Activated naive CD4-positive, alpha-beta T cell treated with anti-CD3 and anti-CD28 coated beads for 36 hours (primary cell): ENCODE measurements at regions not wholly inside any gene's neighbourhood (a gene's known extent, or its start where the extent isn't known, plus 50 kb on each side); places are given as distances from the start of the nearest gene placed in this dataset.

Source experiments
- CTCF ChIA-PET: fragments of 350-600 bp; sonication (Branson Sonifier 250); formaldehyde crosslinking; loops from one replicate; lab custom pipeline; 2021; ENCODE audit warnings: antibody characterized with exemption; lab: Charles Lee
- DNase-seq: peaks from one replicate; pipeline ENCODE4 v3.0.0-alpha.2; 2020
- H3K27ac Mint-ChIP-seq: one replicate; pipeline ENCODE4 v1.8.0; 2021; ENCODE audit warnings: mild to moderate bottlenecking, mixed read lengths
- H3K27me3 Mint-ChIP-seq: one replicate; pipeline ENCODE4 v1.8.0; 2021; ENCODE audit warnings: low read depth, mixed read lengths
- H3K36me3 Mint-ChIP-seq: one replicate; pipeline ENCODE4 v1.8.0; 2021; ENCODE audit warnings: low read depth, mixed read lengths
- H3K4me1 Mint-ChIP-seq: one replicate; pipeline ENCODE4 v1.8.0; 2021; ENCODE audit warnings: low read depth, mixed read lengths
- H3K4me3 Mint-ChIP-seq: one replicate; pipeline ENCODE4 v1.8.0; 2021; ENCODE audit warnings: mild to moderate bottlenecking, moderate library complexity, mixed read lengths
- H3K9me3 Mint-ChIP-seq: one replicate; pipeline ENCODE4 v1.8.0; 2021; ENCODE audit warnings: mixed read lengths
- intact Hi-C: fragments of 100-400 bp; cut with micrococcal nuclease; formaldehyde crosslinking; loops from one replicate; pipeline ENCODE4 v1.15.1; 2023

- Mint-ChIP-seq H3K9me3 (no peaks in the 10 kb centered on the region), H3K4me1 (peaks cover 4% of the 10 kb centered on the region), H3K27ac (no peak overlapping the region), H3K36me3 (peaks cover 3% of the 10 kb centered on the region), H3K27me3 (no peaks in the 10 kb centered on the region), H3K4me3 (no peak overlapping the region)
- no peak for DNase-seq
- intact Hi-C loops: no loop called here
- CTCF ChIA-PET: interaction anchor here (0.7 kb wide), 1 partner anchor 7 kb away, joined by 3 read pairs; no protein-coding TSS in a partner anchor
Measured at GRCh38 chr2:113838744-113839444, 51.0 kb upstream of the ACTR3 start.

GRCh38 chr2:113838277-113838676, 51.6 kb upstream of the ACTR3 start:
- intact Hi-C loops: no loop called here
- H3K27ac Mint-ChIP-seq: no peak overlapping the region
- DNase-seq: no peak
- peaks cover 4% of the 10 kb centered on the region for H3K4me1 Mint-ChIP-seq
- H3K4me3 Mint-ChIP-seq: no peak overlapping the region
- H3K27me3 Mint-ChIP-seq: no peaks in the 10 kb centered on the region
- CTCF ChIA-PET: interaction anchor here (0.7 kb wide), 1 partner anchor 8 kb away, joined by 3 read pairs; no protein-coding TSS in a partner anchor
- H3K36me3 Mint-ChIP-seq: peaks cover 3% of the 10 kb centered on the region
- H3K9me3 Mint-ChIP-seq: no peaks in the 10 kb centered on the region

- Mint-ChIP-seq H3K4me3 (no peak overlapping the region), H3K27ac (no peak overlapping the region), H3K4me1 (no peaks in the 10 kb centered on the region), H3K36me3 (no peaks in the 10 kb centered on the region), H3K27me3 (no peaks in the 10 kb centered on the region), H3K9me3 (no peaks in the 10 kb centered on the region)
- CTCF ChIA-PET: no interaction called here
- no peak for DNase-seq
- intact Hi-C loops: no loop called here
Measured at GRCh38 chr2:113834051-113834730, 55.7 kb upstream of the ACTR3 start.

GRCh38 chr2:113832795-113833290, 57.0 kb upstream of the ACTR3 start:
- no peak overlapping the region for H3K4me3 Mint-ChIP-seq
- H3K9me3 Mint-ChIP-seq: peaks cover 1% of the 10 kb centered on the region
- DNase-seq: no peak
- intact Hi-C loops: no loop called here
- no peaks in the 10 kb centered on the region for H3K27me3 Mint-ChIP-seq
- CTCF ChIA-PET: no interaction called here
- H3K36me3 Mint-ChIP-seq: peaks cover 1% of the 10 kb centered on the region
- H3K27ac Mint-ChIP-seq: no peak overlapping the region
- H3K4me1 Mint-ChIP-seq: no peaks in the 10 kb centered on the region

GRCh38 chr2:113831161-113831560, 58.7 kb upstream of the ACTR3 start:
- CTCF ChIA-PET: interaction anchor here (0.6 to 0.8 kb wide), 2 partner anchors 75 to 137 kb away, joined by 3 to 4 read pairs; partner anchors contain the start of gene SLC35F5
- no peak for DNase-seq
- no peaks in the 10 kb centered on the region for H3K4me1 Mint-ChIP-seq
- H3K4me3 Mint-ChIP-seq: no peak overlapping the region
- H3K27ac Mint-ChIP-seq: no peak overlapping the region
- H3K36me3 Mint-ChIP-seq: peaks cover 1% of the 10 kb centered on the region
- H3K27me3 Mint-ChIP-seq: no peaks in the 10 kb centered on the region
- intact Hi-C loops: no loop called here
- H3K9me3 Mint-ChIP-seq: peaks cover 1% of the 10 kb centered on the region

- H3K36me3 Mint-ChIP-seq: peaks cover 1% of the 10 kb centered on the region
- H3K9me3 Mint-ChIP-seq: peaks cover 1% of the 10 kb centered on the region
- H3K4me1 Mint-ChIP-seq: no peaks in the 10 kb centered on the region
- H3K27ac Mint-ChIP-seq: no peak overlapping the region
- no peak for DNase-seq
- CTCF ChIA-PET: no interaction called here
- no peak overlapping the region for H3K4me3 Mint-ChIP-seq
- no peaks in the 10 kb centered on the region for H3K27me3 Mint-ChIP-seq
- intact Hi-C loops: no loop called here
Measured at GRCh38 chr2:113829761-113830160, 60.1 kb upstream of the ACTR3 start.

GRCh38 chr2:113829270-113829669, 60.6 kb upstream of the ACTR3 start:
- Mint-ChIP-seq H3K4me1 (no peaks in the 10 kb centered on the region), H3K27me3 (no peaks in the 10 kb centered on the region), H3K9me3 (peaks cover 1% of the 10 kb centered on the region), H3K36me3 (peaks cover 1% of the 10 kb centered on the region), H3K27ac (no peak overlapping the region), H3K4me3 (no peak overlapping the region)
- CTCF ChIA-PET: no interaction called here
- intact Hi-C loops: no loop called here
- no peak for DNase-seq

GRCh38 chr2:113828049-113828742, 61.7 kb upstream of the ACTR3 start:
- no peaks in the 10 kb centered on the region for H3K4me1 Mint-ChIP-seq
- no peak for DNase-seq
- peaks cover 1% of the 10 kb centered on the region for H3K36me3 Mint-ChIP-seq
- no peak overlapping the region for H3K27ac Mint-ChIP-seq
- H3K4me3 Mint-ChIP-seq: no peak overlapping the region
- no peaks in the 10 kb centered on the region for H3K27me3 Mint-ChIP-seq
- intact Hi-C loops: no loop called here
- CTCF ChIA-PET: no interaction called here
- peaks cover 1% of the 10 kb centered on the region for H3K9me3 Mint-ChIP-seq

GRCh38 chr2:113827426-113827825, 62.5 kb upstream of the ACTR3 start:
- H3K27me3 Mint-ChIP-seq: no peaks in the 10 kb centered on the region
- CTCF ChIA-PET: no interaction called here
- peaks cover 1% of the 10 kb centered on the region for H3K36me3 Mint-ChIP-seq
- H3K4me3 Mint-ChIP-seq: no peak overlapping the region
- H3K4me1 Mint-ChIP-seq: no peaks in the 10 kb centered on the region
- intact Hi-C loops: no loop called here
- H3K27ac Mint-ChIP-seq: no peak overlapping the region
- H3K9me3 Mint-ChIP-seq: peaks cover 1% of the 10 kb centered on the region
- DNase-seq: no peak

- H3K4me3 Mint-ChIP-seq: no peak overlapping the region
- intact Hi-C loops: no loop called here
- H3K4me1 Mint-ChIP-seq: no peaks in the 10 kb centered on the region
- DNase-seq: no peak
- CTCF ChIA-PET: no interaction called here
- H3K27me3 Mint-ChIP-seq: no peaks in the 10 kb centered on the region
- peaks cover 1% of the 10 kb centered on the region for H3K9me3 Mint-ChIP-seq
- no peak overlapping the region for H3K27ac Mint-ChIP-seq
- peaks cover 1% of the 10 kb centered on the region for H3K36me3 Mint-ChIP-seq
Measured at GRCh38 chr2:113826346-113827285, 63.3 kb upstream of the ACTR3 start.

GRCh38 chr2:113823716-113824595, 65.9 kb upstream of the ACTR3 start:
- Mint-ChIP-seq H3K9me3 (peaks cover 1% of the 10 kb centered on the region), H3K4me1 (no peaks in the 10 kb centered on the region), H3K4me3 (no peak overlapping the region), H3K27me3 (no peaks in the 10 kb centered on the region), H3K27ac (no peak overlapping the region), H3K36me3 (peaks cover 1% of the 10 kb centered on the region)
- CTCF ChIA-PET: no interaction called here
- intact Hi-C loops: no loop called here
- DNase-seq: no peak
